HCT116 (cell line): ENCODE measurements at regions not wholly inside any gene's neighbourhood (a gene's known extent, or its start where the extent isn't known, plus 50 kb on each side); places are given as distances from the start of the nearest gene placed in this dataset.

Source experiments
- ATAC-seq: fragments of 200-7000 bp; cut with Tn5 transposase; 2 replicates; pipeline ENCODE4 v1.9.1; 2020; ENCODE audit warnings: mild to moderate bottlenecking, moderate library complexity
- BruUV-seq: library from RNA; stranded (reverse); fragments of 400-500 nt; replicated peaks from 2 replicates; lab custom pipeline; 2021; lab: Mats Ljungman, UMichigan
- CTCF ChIA-PET: fragments of 300-600 bp; sonication (Branson Sonifier 250); formaldehyde crosslinking; loops from one replicate; lab custom pipeline; 2021; ENCODE audit warnings: antibody characterized with exemption; lab: Charles Lee
- POLR2A ChIA-PET: fragments of 300-600, 350-600 bp; sonication (Branson Sonifier 250); formaldehyde crosslinking; loops from one replicate; lab custom pipeline; 2021; ENCODE audit warnings: antibody characterized with exemption; lab: Charles Lee
- RAD21 ChIA-PET, 2 experiments: fragments of 300-600 bp; sonication (Branson Sonifier 250); formaldehyde crosslinking; loops; one replicate each; lab custom pipeline; 2023; ENCODE audit warnings: low total read pairs in 2 of 2; ENCODE audit not compliant: uncharacterized antibody in 2 of 2, unreplicated experiment in 2 of 2, low non-redundant PET in 1 of 2; lab: Charles Lee
- DNase-seq: peaks from one replicate; pipeline ENCODE4 v3.0.0-alpha.2; 2010; ENCODE audit warnings: low read depth, low spot score
- H2AFZ ChIP-seq: fragments of 200-600 bp; shearing (Covaris generic), sonication (generic); 2 replicates; pipeline ENCODE4 v1.6.1; 2017; ENCODE audit warnings: low read depth, mixed run types, mixed read lengths, antibody characterized with exemption, low read length; ENCODE audit not compliant: poor library complexity, severe bottlenecking
- H3K27ac ChIP-seq: 2 replicates; pipeline ENCODE4 v1.5.1; 2012; ENCODE audit warnings: low read depth, low read length
- H3K27me3 ChIP-seq: fragments of 200-600 bp; sonication (generic); 2 replicates; pipeline ENCODE4 v1.6.1; 2016; ENCODE audit warnings: mixed run types, low read length, mixed read lengths; ENCODE audit not compliant: insufficient read depth
- H3K36me3 ChIP-seq, 2 experiments: fragments of 200-500 bp in 1 of 2; fragments of 200-600 bp in 1 of 2; sonication (Bioruptor generic) in 1 of 2; sonication (generic) in 1 of 2; 2 replicates each; pipeline versions ENCODE4 v1.5.1 to v1.6.1; 2014 to 2016; ENCODE audit warnings: low read length in 2 of 2, inconsistent platforms in 1 of 2, mixed read lengths in 1 of 2, mixed run types in 1 of 2; ENCODE audit not compliant: insufficient read depth in 2 of 2, control insufficient read depth in 1 of 2
- H3K4me1 ChIP-seq, 2 experiments: fragments of 200-600 bp in 1 of 2; sonication (generic) in 1 of 2; 2 replicates each; pipeline versions ENCODE4 v1.5.1 to v1.6.1; 2012 to 2017; ENCODE audit warnings: low read length in 2 of 2, inconsistent platforms in 1 of 2, mild to moderate bottlenecking in 1 of 2, mixed read lengths in 1 of 2, mixed run types in 1 of 2, moderate library complexity in 1 of 2; ENCODE audit not compliant: insufficient read depth in 2 of 2, control insufficient read depth in 1 of 2
- H3K4me2 ChIP-seq: fragments of 200-600 bp; sonication (generic); 2 replicates; pipeline ENCODE4 v1.6.1; 2017; ENCODE audit warnings: mixed run types, low read length, mixed read lengths
- H3K4me3 ChIP-seq, 2 experiments: fragments of 200-600 bp in 1 of 2; sonication (generic) in 1 of 2; replicated peaks in 1 of 2; 2 replicates each; pipeline ENCODE4 v1.5.1; 2011 to 2016; ENCODE audit warnings: low read length in 2 of 2, control low read depth in 1 of 2, low read depth in 1 of 2, mild to moderate bottlenecking in 1 of 2, mixed read lengths in 1 of 2, mixed run types in 1 of 2
- H3K79me2 ChIP-seq: fragments of 200-600 bp; sonication (generic); 2 replicates; pipeline ENCODE4 v1.6.1; 2017; ENCODE audit warnings: mild to moderate bottlenecking, mixed run types, low read length, moderate library complexity, mixed read lengths; ENCODE audit not compliant: insufficient read depth
- H3K9ac ChIP-seq: fragments of 200-600 bp; sonication (generic); 2 replicates; pipeline ENCODE4 v1.6.1; 2016; ENCODE audit warnings: low read length, mixed read lengths
- H3K9me2 ChIP-seq: fragments of 200-600 bp; sonication (generic), shearing (Covaris generic); 2 replicates; pipeline ENCODE4 v1.6.1; 2017; ENCODE audit warnings: mixed run types, mild to moderate bottlenecking, moderate library complexity; ENCODE audit not compliant: insufficient read depth
- H3K9me3 ChIP-seq, 2 experiments: fragments of 200-500 bp in 1 of 2; fragments of 200-600 bp in 1 of 2; sonication (Bioruptor generic) in 1 of 2; sonication (generic) in 1 of 2; 2 replicates each; pipeline ENCODE4 v1.6.1; 2014 to 2017; ENCODE audit warnings: low read length in 2 of 2, mixed read lengths in 2 of 2, inconsistent platforms in 1 of 2, low read depth in 1 of 2, mild to moderate bottlenecking in 1 of 2, mixed run types in 1 of 2, moderate library complexity in 1 of 2; ENCODE audit not compliant: control insufficient read depth in 1 of 2, insufficient read depth in 1 of 2
- H4K20me1 ChIP-seq: fragments of 200-600 bp; sonication (generic), shearing (Covaris generic); 2 replicates; pipeline ENCODE4 v1.6.1; 2017; ENCODE audit warnings: mixed run types, mild to moderate bottlenecking, moderate library complexity; ENCODE audit not compliant: insufficient read depth
- CBX3 ChIP-seq: IDR thresholded peaks from 2 replicates; pipeline ENCODE4 v1.6.1; 2012; ENCODE audit warnings: low read depth
- CEBPB ChIP-seq: IDR thresholded peaks from 2 replicates; pipeline ENCODE4 v1.6.1; 2012; ENCODE audit warnings: low read depth
- EGR1 ChIP-seq: IDR thresholded peaks from 2 replicates; pipeline ENCODE4 v1.6.1; 2012; ENCODE audit warnings: low read depth
- ELF1 ChIP-seq: IDR thresholded peaks from 2 replicates; pipeline ENCODE4 v1.6.1; 2012; ENCODE audit warnings: low read depth, borderline replicate concordance
- EZH2phosphoT487 ChIP-seq: fragments of 200-600 bp; IDR thresholded peaks from 2 replicates; pipeline ENCODE4 v1.6.1; 2018; ENCODE audit warnings: antibody characterized with exemption, borderline replicate concordance
- FOSL1 ChIP-seq: IDR thresholded peaks from 2 replicates; pipeline ENCODE4 v1.6.1; 2012; ENCODE audit warnings: low read depth
- JUND ChIP-seq: IDR thresholded peaks from 2 replicates; pipeline ENCODE4 v1.6.1; 2012
- POLR2A ChIP-seq: IDR thresholded peaks from 2 replicates; pipeline ENCODE4 v1.7.0; 2011; ENCODE audit warnings: borderline replicate concordance; ENCODE audit not compliant: insufficient read depth, insufficient read length; ENCODE audit errors: extremely low read depth
- SIN3A ChIP-seq: IDR thresholded peaks from 2 replicates; pipeline ENCODE4 v1.6.1; 2012; ENCODE audit warnings: low read depth
- SRF ChIP-seq: IDR thresholded peaks from 2 replicates; pipeline ENCODE4 v1.6.1; 2012; ENCODE audit warnings: low read depth
- TCF7L2 ChIP-seq: IDR thresholded peaks from 2 replicates; pipeline ENCODE4 v1.7.0; 2011; ENCODE audit warnings: borderline replicate concordance, inconsistent platforms; ENCODE audit not compliant: insufficient read depth, insufficient read length; ENCODE audit errors: extremely low read depth
- ZNF274 ChIP-seq: fragments of 200-500 bp; sonication (Bioruptor generic); IDR thresholded peaks from 2 replicates; pipeline ENCODE4 v1.6.1; 2014; ENCODE audit warnings: mild to moderate bottlenecking, low read depth, low read length, inconsistent platforms
- intact Hi-C: fragments of 100-400 bp; cut with micrococcal nuclease; formaldehyde crosslinking; loops from 2 replicates; pipeline ENCODE4 v1.10.0; 2022
- TF ChIP-seq, protein P1 (sequence below): IDR thresholded peaks from 2 replicates; pipeline ENCODE4 v1.6.1; 2011; ENCODE audit warnings: mild to moderate bottlenecking, low read length, moderate library complexity; ENCODE audit not compliant: insufficient replicate concordance; ENCODE audit errors: extremely low read depth
- TF ChIP-seq, protein P2 (sequence below): IDR thresholded peaks from 2 replicates; pipeline ENCODE4 v1.6.1; 2012; ENCODE audit warnings: low read depth
- TF ChIP-seq, protein P3 (sequence below): IDR thresholded peaks from 2 replicates; pipeline ENCODE4 v1.6.1; 2012
- TF ChIP-seq, protein P4 (sequence below), 3 experiments: fragments of 200-600 bp in 1 of 3; sonication (generic) in 1 of 3; IDR thresholded peaks in 2 of 3; conservative IDR thresholded peaks in 1 of 3; 2 replicates each; pipeline ENCODE4 v1.5.1; 2012 to 2017; ENCODE audit warnings: low read depth in 2 of 3, low read length in 2 of 3, antibody characterized with exemption in 1 of 3, borderline replicate concordance in 1 of 3, control low read depth in 1 of 3, mild to moderate bottlenecking in 1 of 3, mixed read lengths in 1 of 3, mixed run types in 1 of 3, moderate library complexity in 1 of 3; ENCODE audit not compliant: insufficient read depth in 1 of 3

GRCh38 chr4:186008057-186008456 is 60.9 kb upstream of the TLR3 start:
- ChIA-PET RAD21 (no interaction called here), POLR2A (no interaction called here), CTCF (no interaction called here)
- Histone ChIP-seq H3K27me3 (no peaks in the 10 kb centered on the region), H3K36me3 (no peaks in the 10 kb centered on the region), H3K4me1 (no peaks in the 10 kb centered on the region), H3K79me2 (no peaks in the 10 kb centered on the region), H3K27ac (no peak overlapping the region), H3K9me3 (no peaks in the 10 kb centered on the region), H3K4me3 (no peak overlapping the region), H3K4me2 (no peak overlapping the region), H2AFZ (no peak overlapping the region), H4K20me1 (no peaks in the 10 kb centered on the region), H3K9ac (no peak overlapping the region), H3K9me2 (no peaks in the 10 kb centered on the region)
- ATAC-seq (no peak), DNase-seq (no peak)
- TF ChIP-seq, protein P1, sequence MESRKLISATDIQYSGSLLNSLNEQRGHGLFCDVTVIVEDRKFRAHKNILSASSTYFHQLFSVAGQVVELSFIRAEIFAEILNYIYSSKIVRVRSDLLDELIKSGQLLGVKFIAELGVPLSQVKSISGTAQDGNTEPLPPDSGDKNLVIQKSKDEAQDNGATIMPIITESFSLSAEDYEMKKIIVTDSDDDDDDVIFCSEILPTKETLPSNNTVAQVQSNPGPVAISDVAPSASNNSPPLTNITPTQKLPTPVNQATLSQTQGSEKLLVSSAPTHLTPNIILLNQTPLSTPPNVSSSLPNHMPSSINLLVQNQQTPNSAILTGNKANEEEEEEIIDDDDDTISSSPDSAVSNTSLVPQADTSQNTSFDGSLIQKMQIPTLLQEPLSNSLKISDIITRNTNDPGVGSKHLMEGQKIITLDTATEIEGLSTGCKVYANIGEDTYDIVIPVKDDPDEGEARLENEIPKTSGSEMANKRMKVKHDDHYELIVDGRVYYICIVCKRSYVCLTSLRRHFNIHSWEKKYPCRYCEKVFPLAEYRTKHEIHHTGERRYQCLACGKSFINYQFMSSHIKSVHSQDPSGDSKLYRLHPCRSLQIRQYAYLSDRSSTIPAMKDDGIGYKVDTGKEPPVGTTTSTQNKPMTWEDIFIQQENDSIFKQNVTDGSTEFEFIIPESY: no peak
- TF ChIP-seq CBX3 (no peak), EZH2phosphoT487 (no peak), POLR2A (no peak), ZNF274 (no peak), SIN3A (no peak), FOSL1 (no peak), JUND (no peak), TCF7L2 (no peak), CEBPB (no peak), ELF1 (no peak), EGR1 (no peak), SRF (no peak)
- TF ChIP-seq, protein P2, sequence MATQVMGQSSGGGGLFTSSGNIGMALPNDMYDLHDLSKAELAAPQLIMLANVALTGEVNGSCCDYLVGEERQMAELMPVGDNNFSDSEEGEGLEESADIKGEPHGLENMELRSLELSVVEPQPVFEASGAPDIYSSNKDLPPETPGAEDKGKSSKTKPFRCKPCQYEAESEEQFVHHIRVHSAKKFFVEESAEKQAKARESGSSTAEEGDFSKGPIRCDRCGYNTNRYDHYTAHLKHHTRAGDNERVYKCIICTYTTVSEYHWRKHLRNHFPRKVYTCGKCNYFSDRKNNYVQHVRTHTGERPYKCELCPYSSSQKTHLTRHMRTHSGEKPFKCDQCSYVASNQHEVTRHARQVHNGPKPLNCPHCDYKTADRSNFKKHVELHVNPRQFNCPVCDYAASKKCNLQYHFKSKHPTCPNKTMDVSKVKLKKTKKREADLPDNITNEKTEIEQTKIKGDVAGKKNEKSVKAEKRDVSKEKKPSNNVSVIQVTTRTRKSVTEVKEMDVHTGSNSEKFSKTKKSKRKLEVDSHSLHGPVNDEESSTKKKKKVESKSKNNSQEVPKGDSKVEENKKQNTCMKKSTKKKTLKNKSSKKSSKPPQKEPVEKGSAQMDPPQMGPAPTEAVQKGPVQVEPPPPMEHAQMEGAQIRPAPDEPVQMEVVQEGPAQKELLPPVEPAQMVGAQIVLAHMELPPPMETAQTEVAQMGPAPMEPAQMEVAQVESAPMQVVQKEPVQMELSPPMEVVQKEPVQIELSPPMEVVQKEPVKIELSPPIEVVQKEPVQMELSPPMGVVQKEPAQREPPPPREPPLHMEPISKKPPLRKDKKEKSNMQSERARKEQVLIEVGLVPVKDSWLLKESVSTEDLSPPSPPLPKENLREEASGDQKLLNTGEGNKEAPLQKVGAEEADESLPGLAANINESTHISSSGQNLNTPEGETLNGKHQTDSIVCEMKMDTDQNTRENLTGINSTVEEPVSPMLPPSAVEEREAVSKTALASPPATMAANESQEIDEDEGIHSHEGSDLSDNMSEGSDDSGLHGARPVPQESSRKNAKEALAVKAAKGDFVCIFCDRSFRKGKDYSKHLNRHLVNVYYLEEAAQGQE: no peak
- TF ChIP-seq, protein P3, sequence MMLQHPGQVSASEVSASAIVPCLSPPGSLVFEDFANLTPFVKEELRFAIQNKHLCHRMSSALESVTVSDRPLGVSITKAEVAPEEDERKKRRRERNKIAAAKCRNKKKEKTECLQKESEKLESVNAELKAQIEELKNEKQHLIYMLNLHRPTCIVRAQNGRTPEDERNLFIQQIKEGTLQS: no peak
- TF ChIP-seq, protein P4, sequence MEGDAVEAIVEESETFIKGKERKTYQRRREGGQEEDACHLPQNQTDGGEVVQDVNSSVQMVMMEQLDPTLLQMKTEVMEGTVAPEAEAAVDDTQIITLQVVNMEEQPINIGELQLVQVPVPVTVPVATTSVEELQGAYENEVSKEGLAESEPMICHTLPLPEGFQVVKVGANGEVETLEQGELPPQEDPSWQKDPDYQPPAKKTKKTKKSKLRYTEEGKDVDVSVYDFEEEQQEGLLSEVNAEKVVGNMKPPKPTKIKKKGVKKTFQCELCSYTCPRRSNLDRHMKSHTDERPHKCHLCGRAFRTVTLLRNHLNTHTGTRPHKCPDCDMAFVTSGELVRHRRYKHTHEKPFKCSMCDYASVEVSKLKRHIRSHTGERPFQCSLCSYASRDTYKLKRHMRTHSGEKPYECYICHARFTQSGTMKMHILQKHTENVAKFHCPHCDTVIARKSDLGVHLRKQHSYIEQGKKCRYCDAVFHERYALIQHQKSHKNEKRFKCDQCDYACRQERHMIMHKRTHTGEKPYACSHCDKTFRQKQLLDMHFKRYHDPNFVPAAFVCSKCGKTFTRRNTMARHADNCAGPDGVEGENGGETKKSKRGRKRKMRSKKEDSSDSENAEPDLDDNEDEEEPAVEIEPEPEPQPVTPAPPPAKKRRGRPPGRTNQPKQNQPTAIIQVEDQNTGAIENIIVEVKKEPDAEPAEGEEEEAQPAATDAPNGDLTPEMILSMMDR (IDR thresholded peaks at IDR 0.05 in 2 of 3, conservative IDR thresholded peaks at IDR 0.05 in 1 of 3; ENCODE audit: borderline replicate concordance in 1 of 3, insufficient read depth in 1 of 3, low read depth in 2 of 3, low read length in 2 of 3): no peak
- no TSS peak for BruUV-seq
- intact Hi-C loops: no loop called here
